ENCODE measurements at regions not wholly inside any gene's neighbourhood (a gene's known extent, or its start where the extent isn't known, plus 50 kb on each side); places are given as distances from the start of the nearest gene placed in this dataset.

- TF ChIP-seq CTCF (IDR thresholded peaks at IDR 0.05; ENCODE audit: low read depth, low read length, poor library complexity, severe bottlenecking) = no peak
- TF ChIP-seq EZH2phosphoT487 (IDR thresholded peaks at IDR 0.05; ENCODE audit: borderline replicate concordance, low read length) = no peak
Measured at GRCh38 chr10:129280908-129281586, 186.0 kb upstream of the MGMT start.

All from DOHH2 (cell line).